Suppressor macrophage treated with lipopolysaccharide for 4 hours (primary cell): ENCODE measurements at regions not wholly inside any gene's neighbourhood (a gene's known extent, or its start where the extent isn't known, plus 50 kb on each side); places are given as distances from the start of the nearest gene placed in this dataset.

Experiments used
- DNase-seq: peaks from one replicate; pipeline ENCODE4 v3.0.0-alpha.2; 2020

GRCh38 chr9:103803245-103803644 is 290.9 kb upstream of the SMC2 start:
- no peak for DNase-seq

GRCh38 chr9:103804077-103804735 is 289.9 kb upstream of the SMC2 start:
- DNase-seq = no peak

GRCh38 chr9:103809745-103810144 is 284.4 kb upstream of the SMC2 start:
- no peak for DNase-seq

GRCh38 chr9:103811462-103811861 is 282.6 kb upstream of the SMC2 start:
- no peak for DNase-seq

GRCh38 chr9:103816146-103816545 is 278.0 kb upstream of the SMC2 start:
- no peak for DNase-seq

- DNase-seq = peak; percentile 2
These were observed 274.2 kb upstream of the SMC2 start for GRCh38 chr9:103819936-103820335.

GRCh38 chr9:103821115-103821514 is 273.0 kb upstream of the SMC2 start:
- DNase-seq = no peak

DNA sequence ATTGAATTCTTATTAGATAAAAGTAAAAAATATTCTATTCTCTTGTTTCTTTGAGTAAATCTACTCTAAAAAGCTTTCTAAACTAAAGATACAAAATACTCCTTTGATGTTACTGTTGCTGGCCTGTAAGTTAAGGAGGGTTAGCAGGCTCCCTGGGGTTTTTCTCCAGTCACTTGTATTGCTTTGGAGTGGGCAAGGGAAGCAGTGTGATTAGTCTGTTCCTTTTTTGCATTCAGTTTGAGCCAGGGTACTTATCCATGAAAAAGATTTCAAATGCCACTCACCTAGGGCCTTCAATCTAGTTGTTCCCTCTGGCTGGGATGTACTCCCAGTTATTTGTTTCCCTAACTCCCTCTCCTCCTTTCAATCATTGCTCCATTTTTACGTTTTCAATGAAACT is 256.2 kb upstream of the SMC2 start:
- no peak for DNase-seq

DNA sequence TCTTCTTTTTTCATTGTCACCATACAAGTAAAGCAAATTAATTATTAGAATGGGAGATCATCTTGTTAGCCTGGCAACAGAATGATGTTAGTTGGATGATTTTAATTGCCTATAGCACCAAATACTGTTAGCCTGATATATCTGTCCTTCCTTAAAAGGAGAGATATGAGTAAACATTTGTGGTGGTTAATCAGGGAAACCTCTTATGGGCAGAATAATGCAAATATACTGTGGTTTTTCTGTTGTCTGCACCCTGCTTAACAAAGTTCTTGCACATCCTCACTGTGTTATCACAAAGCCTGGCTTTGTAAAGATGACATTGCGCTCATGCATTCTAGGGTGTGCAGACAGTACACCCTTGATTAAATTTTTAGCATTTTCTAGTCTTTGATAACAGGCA is 254.9 kb upstream of the SMC2 start:
- DNase-seq = no peak

- no peak for DNase-seq
These were observed 226.2 kb upstream of the SMC2 start for GRCh38 chr9:103867886-103868285.

DNA sequence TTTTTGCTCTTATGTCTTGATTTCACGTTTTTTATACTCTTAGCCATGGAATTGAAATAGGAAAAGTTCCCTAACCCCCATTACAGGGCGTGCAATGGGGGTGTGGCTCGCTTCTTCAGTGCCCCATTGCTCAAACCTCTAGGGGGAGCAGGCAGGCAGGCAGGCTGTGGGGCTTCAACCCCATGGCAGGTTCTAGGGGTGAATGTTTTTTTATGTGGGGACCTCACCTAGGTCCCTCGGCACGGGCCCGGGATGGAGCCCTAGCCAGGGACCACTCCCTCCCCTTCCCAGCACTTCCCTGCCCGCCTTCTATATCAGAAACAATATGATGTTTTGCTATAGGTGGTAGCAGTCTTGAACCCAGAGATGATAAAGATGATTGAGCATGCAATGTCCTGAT is 221.3 kb upstream of the SMC2 start:
- DNase-seq = no peak

DNA sequence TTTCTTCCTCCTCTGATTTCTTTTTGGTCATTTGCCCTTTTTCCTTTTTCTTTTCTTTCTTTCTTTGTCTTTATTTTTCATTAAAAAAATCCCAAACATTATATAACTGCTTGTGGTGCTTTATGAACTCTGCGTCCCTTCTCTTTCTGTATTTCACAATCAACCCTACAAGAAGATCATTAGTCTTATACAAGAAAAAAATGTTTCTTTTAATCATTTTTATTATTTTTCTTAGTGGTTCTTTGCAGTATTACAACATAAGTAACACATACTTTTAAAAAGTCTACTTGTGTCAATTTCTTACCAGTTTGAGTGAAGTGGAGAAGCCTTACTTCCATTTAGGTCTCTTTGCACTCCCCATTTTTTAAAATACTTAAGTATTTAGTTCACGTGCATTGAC is 212.7 kb upstream of the SMC2 start:
- DNase-seq = no peak

DNA sequence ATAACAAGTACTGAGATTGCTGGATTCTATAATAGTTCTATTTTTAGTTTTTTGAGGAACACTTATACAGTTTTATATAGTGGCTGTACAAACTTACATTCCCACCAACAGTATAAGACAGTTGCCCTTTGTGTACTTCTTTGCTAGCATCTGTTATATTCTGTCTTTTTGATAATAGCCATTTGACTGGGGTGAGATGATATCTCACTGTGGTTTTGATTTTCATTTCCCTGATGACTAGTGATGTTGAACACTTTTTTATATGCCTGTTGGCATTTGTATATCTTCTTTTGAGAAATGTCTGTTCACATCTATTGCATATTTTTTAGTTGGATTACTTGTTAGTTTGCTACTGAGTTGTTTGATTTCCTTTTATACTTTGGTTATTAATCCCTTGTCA is 204.1 kb upstream of the SMC2 start:
- DNase-seq = no peak

GRCh38 chr9:103894184-103894583 is 199.9 kb upstream of the SMC2 start:
- no peak for DNase-seq

DNA sequence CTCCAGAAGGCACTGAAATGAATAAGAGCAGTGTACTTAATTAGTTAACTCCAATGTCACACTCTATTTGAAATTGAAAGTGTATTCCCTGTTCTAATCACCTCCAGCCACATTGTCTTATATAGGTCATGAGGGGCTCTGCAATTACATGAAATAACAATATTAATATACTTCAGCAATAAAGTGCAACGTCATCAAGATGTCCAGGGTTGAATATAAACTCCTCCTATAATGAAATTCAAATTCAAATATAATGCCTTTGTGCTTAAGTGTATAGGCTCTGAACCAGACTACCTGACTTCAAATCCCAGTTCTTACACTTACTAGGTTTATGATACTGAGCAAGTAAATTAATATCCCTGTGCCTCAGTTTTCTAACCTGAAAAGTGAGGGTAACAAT is 195.6 kb upstream of the SMC2 start:
- no peak for DNase-seq

- DNase-seq = no peak
These were observed 194.2 kb upstream of the SMC2 start for GRCh38 chr9:103899866-103900265.

DNA sequence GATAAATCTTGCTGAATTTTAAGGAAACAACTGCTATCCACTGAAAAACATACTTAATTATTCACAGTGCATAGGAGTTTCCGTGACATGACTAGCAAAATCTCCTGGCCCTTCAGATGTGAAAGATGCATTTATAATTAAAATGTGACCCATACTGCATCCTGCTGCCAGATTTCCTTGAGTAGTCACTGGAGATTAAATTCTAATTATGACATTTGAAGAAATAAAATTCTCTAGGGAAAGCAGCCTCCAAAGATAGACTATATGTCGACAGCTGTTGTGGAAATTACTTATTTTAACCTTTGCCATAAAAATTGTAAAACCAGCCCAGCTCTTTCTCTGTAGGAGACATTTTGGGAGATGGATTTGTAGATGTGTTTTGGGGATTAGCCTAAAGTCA is 193.6 kb upstream of the SMC2 start:
- no peak for DNase-seq

DNA sequence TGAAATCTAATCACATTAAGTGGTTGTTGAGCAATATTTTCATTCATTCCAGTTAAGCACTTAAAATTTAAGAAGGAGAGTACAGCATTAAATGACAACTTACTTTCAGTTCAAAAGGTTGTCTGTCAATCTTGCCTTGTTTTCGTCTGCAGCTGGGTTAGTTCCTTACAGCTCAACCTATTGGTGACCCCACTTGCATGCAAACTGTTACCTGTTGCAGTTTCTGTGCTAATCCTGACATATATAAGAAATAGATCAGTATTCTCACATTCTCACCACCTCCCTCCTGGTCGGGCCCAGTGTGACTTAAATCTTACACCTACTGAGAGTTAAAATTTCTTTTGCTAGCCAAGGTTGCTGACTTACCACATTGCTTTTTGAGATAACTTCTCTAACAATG is 191.8 kb upstream of the SMC2 start:
- no peak for DNase-seq

DNA sequence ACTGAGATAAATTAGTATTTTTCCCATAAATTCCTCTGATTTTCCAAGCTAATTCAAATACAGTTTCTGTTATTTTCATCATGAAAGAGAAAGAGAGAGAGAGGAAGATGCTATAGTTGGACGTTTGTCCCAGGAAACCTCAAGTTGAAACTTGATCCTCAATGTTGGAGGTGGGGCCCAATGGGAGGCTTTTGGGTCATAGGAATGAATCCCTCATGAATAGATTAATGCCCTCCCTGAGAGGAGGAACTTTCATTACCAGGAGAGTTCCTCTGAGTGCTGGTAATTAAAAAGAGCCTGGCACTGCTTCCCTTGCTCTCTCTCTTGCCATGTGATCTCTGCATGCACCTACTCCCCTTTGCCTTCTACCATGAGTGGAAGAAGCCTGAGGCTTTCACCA is 189.9 kb upstream of the SMC2 start:
- no peak for DNase-seq

DNA sequence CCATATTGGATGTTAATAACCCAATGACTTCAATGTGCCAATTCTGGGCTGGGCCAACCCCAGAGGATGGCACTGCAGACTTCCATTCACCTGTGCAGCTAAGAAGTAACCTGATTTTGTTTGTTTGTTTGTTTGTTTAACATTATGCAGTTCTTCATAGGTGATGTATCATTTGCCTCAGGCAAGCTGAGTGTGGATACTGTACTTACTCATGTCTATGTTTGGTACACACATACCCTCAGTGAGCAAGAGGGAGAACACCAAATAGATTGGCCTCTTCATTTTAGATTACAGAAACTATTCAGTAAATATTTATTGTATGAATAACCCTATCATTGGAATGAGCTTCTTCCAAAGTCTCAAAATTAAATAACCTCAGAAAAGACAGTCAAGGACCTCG is 180.2 kb upstream of the SMC2 start:
- no peak for DNase-seq

DNA sequence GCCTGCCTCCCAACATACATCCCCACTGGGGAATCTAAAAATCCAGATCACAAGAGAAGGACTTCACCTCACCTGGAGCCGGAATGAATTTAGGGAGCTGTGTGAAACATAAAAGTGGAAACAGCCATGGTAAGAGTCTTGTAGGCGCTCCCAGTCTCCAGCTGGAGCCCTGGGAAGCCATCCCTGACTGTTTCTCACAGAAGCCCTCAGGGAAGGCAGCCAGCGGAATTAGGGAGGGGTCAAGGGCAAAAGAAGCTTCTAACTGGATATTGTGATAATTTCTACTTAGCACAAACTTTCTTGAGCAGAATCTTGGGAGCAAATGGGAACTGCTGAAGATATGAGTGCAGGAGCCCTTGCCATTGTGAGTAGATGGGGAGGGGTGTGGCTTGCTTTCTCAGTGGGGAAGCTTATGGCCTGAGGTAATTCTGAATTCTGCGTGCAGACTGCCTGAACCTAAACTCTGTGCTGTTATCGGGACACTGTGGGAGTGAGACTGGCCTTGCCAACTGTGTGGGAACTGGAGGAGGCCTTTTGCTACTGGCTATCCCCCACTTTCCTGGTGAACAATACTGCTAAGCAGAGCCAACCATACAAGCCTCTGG is 174.4 kb upstream of the SMC2 start:
- no peak for DNase-seq

DNA sequence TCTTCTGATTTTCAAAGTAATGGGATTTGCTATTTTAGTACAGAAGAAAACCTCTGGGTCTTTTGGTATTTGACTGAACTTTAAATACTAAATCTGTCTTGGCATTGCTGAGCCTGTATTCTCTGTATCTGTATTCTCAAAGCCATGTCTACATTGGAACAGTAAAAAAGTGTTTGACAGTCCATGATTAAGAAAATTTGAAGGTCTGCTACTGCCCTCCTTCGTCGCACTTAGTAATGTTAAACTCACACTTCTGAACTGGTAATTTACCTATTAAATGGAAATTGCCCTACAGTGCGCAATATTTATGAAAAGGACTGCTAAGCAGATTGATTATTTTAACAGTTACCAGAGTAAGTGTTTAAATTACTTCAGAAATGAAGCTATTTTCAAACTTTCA is 165.7 kb upstream of the SMC2 start:
- no peak for DNase-seq

DNA sequence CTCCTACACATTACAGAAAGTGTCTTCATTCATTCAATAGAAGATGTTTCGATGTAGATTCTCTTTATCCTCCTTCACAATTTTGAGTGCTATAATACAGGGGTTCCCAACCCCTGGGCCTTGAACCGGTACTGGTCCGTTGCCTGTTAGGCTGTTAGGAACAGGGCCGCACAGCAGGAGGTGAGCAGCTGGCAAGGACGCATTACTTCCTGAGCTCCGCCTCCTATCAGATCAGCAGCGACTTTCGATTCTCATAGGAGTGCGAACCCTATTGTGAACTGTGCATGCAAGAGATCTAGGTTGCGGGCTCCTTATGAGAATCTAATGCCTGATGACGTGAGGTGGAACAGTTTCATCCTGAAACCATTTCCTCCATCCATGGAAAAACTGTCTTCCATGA is 153.0 kb upstream of the SMC2 start:
- DNase-seq = no peak

GRCh38 chr9:103942200-103942599 is 151.9 kb upstream of the SMC2 start:
- no peak for DNase-seq

- DNase-seq = no peak
These were observed 151.5 kb upstream of the SMC2 start for GRCh38 chr9:103942651-103943050.
